ENCODE measurements at regions not wholly inside any gene's neighbourhood (a gene's known extent, or its start where the extent isn't known, plus 50 kb on each side); places are given as distances from the start of the nearest gene placed in this dataset.
"Not testable (repeated sequence)": the region's sequence is repeated elsewhere in the genome, so short reads cannot be mapped to it uniquely, and the experiment has no call there.

DNA sequence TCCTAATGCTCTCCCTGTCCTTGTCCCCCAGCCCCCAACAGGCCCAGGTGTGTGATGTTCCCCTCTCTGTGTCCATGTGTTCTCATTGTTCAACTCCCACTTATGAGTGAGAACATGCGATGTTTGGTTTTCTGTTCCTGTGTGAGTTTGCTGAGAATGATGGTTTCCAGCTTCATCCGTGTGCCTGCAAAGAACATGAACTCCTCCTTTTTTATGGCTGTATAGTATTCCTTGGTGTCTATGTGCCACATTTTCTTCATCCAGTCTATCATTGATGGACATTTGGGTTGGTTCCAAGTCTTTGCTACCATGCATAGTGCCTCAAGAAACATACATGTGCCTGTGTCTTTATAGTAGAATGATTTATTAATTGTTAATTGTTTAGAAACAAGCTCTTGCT, 249.1 kb downstream of the ASMT start:
- TF ChIP-seq, protein P1, sequence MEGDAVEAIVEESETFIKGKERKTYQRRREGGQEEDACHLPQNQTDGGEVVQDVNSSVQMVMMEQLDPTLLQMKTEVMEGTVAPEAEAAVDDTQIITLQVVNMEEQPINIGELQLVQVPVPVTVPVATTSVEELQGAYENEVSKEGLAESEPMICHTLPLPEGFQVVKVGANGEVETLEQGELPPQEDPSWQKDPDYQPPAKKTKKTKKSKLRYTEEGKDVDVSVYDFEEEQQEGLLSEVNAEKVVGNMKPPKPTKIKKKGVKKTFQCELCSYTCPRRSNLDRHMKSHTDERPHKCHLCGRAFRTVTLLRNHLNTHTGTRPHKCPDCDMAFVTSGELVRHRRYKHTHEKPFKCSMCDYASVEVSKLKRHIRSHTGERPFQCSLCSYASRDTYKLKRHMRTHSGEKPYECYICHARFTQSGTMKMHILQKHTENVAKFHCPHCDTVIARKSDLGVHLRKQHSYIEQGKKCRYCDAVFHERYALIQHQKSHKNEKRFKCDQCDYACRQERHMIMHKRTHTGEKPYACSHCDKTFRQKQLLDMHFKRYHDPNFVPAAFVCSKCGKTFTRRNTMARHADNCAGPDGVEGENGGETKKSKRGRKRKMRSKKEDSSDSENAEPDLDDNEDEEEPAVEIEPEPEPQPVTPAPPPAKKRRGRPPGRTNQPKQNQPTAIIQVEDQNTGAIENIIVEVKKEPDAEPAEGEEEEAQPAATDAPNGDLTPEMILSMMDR (conservative IDR thresholded peaks at IDR 0.05 in 1 of 2, IDR thresholded peaks at IDR 0.05 in 1 of 2; ENCODE audit: low read depth in 1 of 2, low read length in 2 of 2), result not testable (repeated sequence)
- not testable (repeated sequence) for TF ChIP-seq EZH2 (IDR thresholded peaks at IDR 0.05; ENCODE audit: low read length, missing control alignments)

All from fibroblast of lung (primary cell).